ENCODE measurements at regions not wholly inside any gene's neighbourhood (a gene's known extent, or its start where the extent isn't known, plus 50 kb on each side); places are given as distances from the start of the nearest gene placed in this dataset.

- TF ChIP-seq CTCF (optimal IDR thresholded peaks at IDR 0.05 in 1 of 3, IDR thresholded peaks at IDR 0.05 in 1 of 3, conservative IDR thresholded peaks at IDR 0.05 in 1 of 3; ENCODE audit: extremely low read depth in 1 of 3, insufficient read depth in 2 of 3, low read length in 3 of 3) (no peak), EZH2 (IDR thresholded peaks at IDR 0.05; ENCODE audit: low read length) (no peak)
Observed at GRCh38 chr7:81605493-81605892, 164.4 kb downstream of the HGF start.
